ENCODE measurements at regions not wholly inside any gene's neighbourhood (a gene's known extent, or its start where the extent isn't known, plus 50 kb on each side); places are given as distances from the start of the nearest gene placed in this dataset.

DNA sequence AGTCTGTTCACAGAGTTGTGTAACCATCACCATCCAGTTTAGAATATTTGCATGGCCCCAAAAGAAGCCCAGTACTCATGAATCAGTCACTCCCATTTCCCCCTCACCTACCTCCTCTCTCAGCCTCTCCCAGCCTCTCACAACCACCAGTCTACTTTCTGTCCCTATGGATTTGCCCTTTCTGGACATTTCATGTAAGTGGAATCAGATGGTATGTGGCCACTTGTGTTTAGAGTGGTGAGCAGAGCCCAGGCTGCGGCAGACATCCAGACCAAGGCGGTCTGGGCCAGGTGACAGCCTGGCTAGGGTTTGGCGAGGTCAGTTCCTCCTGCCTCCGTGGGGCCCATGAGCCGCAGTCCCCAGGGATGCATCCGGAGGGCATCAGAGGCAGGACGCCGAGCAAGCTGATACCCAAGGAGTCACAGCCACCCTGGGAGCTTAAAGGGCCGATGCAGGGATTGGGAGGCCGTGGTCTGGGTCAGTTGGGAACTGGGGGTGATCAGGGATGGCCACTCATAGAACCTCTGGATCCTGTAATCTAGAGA lies 53.3 kb upstream of the CLDN5 start:
- H4K20me1 ChIP-seq (ENCODE audit: insufficient read depth, low read length) = no peaks in the 10 kb centered on the region
- H3K36me3 Mint-ChIP-seq = no peaks in the 10 kb centered on the region
- intact Hi-C loops (cut with micrococcal nuclease) = no loop called here
- peak overlapping the region in 1 of 2 donors; percentile 77 for H3K4me3 Mint-ChIP-seq
- H3K9me3 Mint-ChIP-seq = no peaks in the 10 kb centered on the region
- TF ChIP-seq, protein P1, sequence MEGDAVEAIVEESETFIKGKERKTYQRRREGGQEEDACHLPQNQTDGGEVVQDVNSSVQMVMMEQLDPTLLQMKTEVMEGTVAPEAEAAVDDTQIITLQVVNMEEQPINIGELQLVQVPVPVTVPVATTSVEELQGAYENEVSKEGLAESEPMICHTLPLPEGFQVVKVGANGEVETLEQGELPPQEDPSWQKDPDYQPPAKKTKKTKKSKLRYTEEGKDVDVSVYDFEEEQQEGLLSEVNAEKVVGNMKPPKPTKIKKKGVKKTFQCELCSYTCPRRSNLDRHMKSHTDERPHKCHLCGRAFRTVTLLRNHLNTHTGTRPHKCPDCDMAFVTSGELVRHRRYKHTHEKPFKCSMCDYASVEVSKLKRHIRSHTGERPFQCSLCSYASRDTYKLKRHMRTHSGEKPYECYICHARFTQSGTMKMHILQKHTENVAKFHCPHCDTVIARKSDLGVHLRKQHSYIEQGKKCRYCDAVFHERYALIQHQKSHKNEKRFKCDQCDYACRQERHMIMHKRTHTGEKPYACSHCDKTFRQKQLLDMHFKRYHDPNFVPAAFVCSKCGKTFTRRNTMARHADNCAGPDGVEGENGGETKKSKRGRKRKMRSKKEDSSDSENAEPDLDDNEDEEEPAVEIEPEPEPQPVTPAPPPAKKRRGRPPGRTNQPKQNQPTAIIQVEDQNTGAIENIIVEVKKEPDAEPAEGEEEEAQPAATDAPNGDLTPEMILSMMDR (IDR thresholded peaks at IDR 0.05) = no peak
- H3K9ac ChIP-seq (ENCODE audit: insufficient read depth, low read length, poor library complexity, severe bottlenecking) = peak overlapping the region; percentile 53
- peak overlapping the region; percentile 73 for H2AFZ ChIP-seq (ENCODE audit: insufficient read depth, low read depth, low read length, poor library complexity, severe bottlenecking)
- WGBS (ENCODE audit: insufficient coverage) = 81% methylated on average over 5 of the region's 10 CpGs
- no peak for DNase-seq
- no peaks in the 10 kb centered on the region for H3K27me3 ChIP-seq (ENCODE audit: control insufficient read depth in 2 of 2, insufficient read depth in 2 of 2, low read length in 2 of 2)
- no peaks in the 10 kb centered on the region for H3K36me3 ChIP-seq (replicated peaks in 1 of 2; ENCODE audit: control insufficient read depth in 1 of 2, insufficient read depth in 2 of 2, low read length in 2 of 2)
- H3K27ac Mint-ChIP-seq = peak overlapping the region; percentile 3 to 88 (median 74)
- H3K4me2 ChIP-seq (replicated peaks; ENCODE audit: extremely low read depth, low read length, poor library complexity, severe bottlenecking) = peak overlapping the region; percentile 59
- H3K4me1 Mint-ChIP-seq = peaks cover 42% of the 10 kb centered on the region
- no peaks in the 10 kb centered on the region for H3K79me2 ChIP-seq (ENCODE audit: insufficient read depth, low read length)
- peaks cover 35 to 41% of the 10 kb centered on the region in 2 donors for H3K4me1 ChIP-seq (ENCODE audit: control insufficient read depth in 1 of 2, insufficient read depth in 2 of 2, low read length in 2 of 2)
- peak overlapping the region in 1 of 2 donors; percentile 54 for H3K27ac ChIP-seq (ENCODE audit: low read depth in 1 of 2, low read length in 2 of 2)
- peaks cover 4 to 6% (median 4%) of the 10 kb centered on the region in 3 donors for H3K27me3 Mint-ChIP-seq (ENCODE audit: low read depth in 3 of 3)
- H3K4me3 ChIP-seq (replicated peaks in 1 of 3; ENCODE audit: low read depth in 2 of 3, low read length in 3 of 3) = peak overlapping the region in 1 of 3 experiments; percentile 38
- no peaks in the 10 kb centered on the region for H3K9me3 ChIP-seq (replicated peaks in 1 of 2; ENCODE audit: control insufficient read depth in 1 of 2, insufficient read depth in 1 of 2, low read length in 2 of 2)

DNA sequence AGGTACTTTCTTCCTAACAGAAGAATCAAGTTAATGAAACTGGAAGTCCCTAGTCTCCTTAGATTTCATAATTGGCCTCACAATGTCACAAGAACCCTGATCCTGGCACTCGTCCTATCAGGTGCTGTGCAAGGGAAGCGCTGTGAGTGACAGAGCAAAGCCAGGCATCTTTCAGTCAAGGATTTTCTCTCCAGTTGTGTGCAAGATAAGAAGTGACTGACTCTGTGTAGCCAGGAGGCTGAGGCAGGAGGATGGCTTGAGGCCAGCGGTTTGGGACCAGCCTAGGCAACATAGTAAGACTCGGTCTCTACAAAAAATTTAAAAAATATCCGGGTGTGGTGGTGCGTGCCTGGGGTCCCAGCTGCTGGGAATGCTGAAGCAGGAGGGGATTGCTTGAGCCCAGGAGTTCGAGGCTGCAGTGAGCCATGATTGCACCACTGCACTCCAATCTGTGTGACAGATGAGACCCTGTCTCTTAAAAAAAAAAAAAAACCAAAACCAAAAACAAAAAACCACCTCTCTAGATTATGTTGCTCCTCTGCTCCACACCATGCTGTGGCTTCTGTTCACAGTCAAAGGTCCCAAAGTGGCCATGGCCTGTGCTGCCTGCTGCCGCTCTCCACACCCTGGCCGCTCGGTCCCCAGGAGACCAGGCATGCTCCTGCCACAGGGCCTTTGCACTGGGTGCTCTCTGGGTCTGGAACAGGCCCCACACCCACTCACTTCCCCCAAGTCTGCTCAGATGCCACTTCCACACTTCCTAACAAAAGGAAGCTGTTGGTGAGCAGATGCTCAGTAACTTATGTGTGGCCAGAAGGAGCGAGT lies 54.2 kb upstream of the CLDN5 start:
- Histone ChIP-seq H3K4me1 (ENCODE audit: control insufficient read depth in 1 of 2, insufficient read depth in 2 of 2, low read length in 2 of 2) (peaks cover 35 to 41% of the 10 kb centered on the region in 2 donors), H3K79me2 (ENCODE audit: insufficient read depth, low read length) (no peaks in the 10 kb centered on the region), H3K4me3 (replicated peaks in 1 of 3; ENCODE audit: low read depth in 2 of 3, low read length in 3 of 3) (no peak overlapping the region), H2AFZ (ENCODE audit: insufficient read depth, low read depth, low read length, poor library complexity, severe bottlenecking) (peak overlapping the region; percentile 39), H3K9ac (ENCODE audit: insufficient read depth, low read length, poor library complexity, severe bottlenecking) (no peak overlapping the region), H4K20me1 (ENCODE audit: insufficient read depth, low read length) (no peaks in the 10 kb centered on the region), H3K27me3 (ENCODE audit: control insufficient read depth in 2 of 2, insufficient read depth in 2 of 2, low read length in 2 of 2) (no peaks in the 10 kb centered on the region), H3K9me3 (replicated peaks in 1 of 2; ENCODE audit: control insufficient read depth in 1 of 2, insufficient read depth in 1 of 2, low read length in 2 of 2) (no peaks in the 10 kb centered on the region), H3K27ac (ENCODE audit: low read depth in 1 of 2, low read length in 2 of 2) (peak overlapping the region in 1 of 2 donors; percentile 54), H3K36me3 (replicated peaks in 1 of 2; ENCODE audit: control insufficient read depth in 1 of 2, insufficient read depth in 2 of 2, low read length in 2 of 2) (no peaks in the 10 kb centered on the region), H3K4me2 (replicated peaks; ENCODE audit: extremely low read depth, low read length, poor library complexity, severe bottlenecking) (peak overlapping the region; percentile 59)
- Mint-ChIP-seq H3K9me3 (no peaks in the 10 kb centered on the region), H3K27ac (peak overlapping the region in 6 of 7 donors; percentile 6 to 76 (median 54)), H3K4me3 (no peak overlapping the region), H3K36me3 (no peaks in the 10 kb centered on the region), H3K4me1 (peaks cover 42% of the 10 kb centered on the region), H3K27me3 (ENCODE audit: low read depth in 3 of 3) (peaks cover 4 to 6% (median 6%) of the 10 kb centered on the region in 3 donors)
- WGBS (ENCODE audit: insufficient coverage) = 73% methylated on average over 9 of the region's 11 CpGs
- TF ChIP-seq, protein P1 (IDR thresholded peaks at IDR 0.05) = no peak
- intact Hi-C loops (cut with micrococcal nuclease) = no loop called here
- no peak for DNase-seq
